ENCODE measurements at regions not wholly inside any gene's neighbourhood (a gene's known extent, or its start where the extent isn't known, plus 50 kb on each side); places are given as distances from the start of the nearest gene placed in this dataset.

GRCh38 chr6:53741034-53741823 lies 53.6 kb upstream of the LRRC1 start:
- dilution Hi-C loops (cut with MboI; ENCODE audit: extremely low pct_ligation_motif_present, low sequenced_read_pairs) = no loop called here
- TF ChIP-seq MYC (IDR thresholded peaks at IDR 0.05; ENCODE audit: low read depth, low read length) = no peak
- TF ChIP-seq POLR2AphosphoS5 (IDR thresholded peaks at IDR 0.05; ENCODE audit: insufficient read depth, low read depth, low read length) = no peak
- no peak for TF ChIP-seq EZH2 (IDR thresholded peaks at IDR 0.05; ENCODE audit: borderline replicate concordance, low read depth, low read length, severe bottlenecking)
- no peak for TF ChIP-seq JUN (IDR thresholded peaks at IDR 0.05; ENCODE audit: borderline replicate concordance, insufficient read depth, insufficient read length, low read depth)
- no peak for TF ChIP-seq POLR2A (IDR thresholded peaks at IDR 0.05; ENCODE audit: low read depth, low read length)
- no peak for TF ChIP-seq GATA2 (IDR thresholded peaks at IDR 0.05; ENCODE audit: insufficient read depth, insufficient read length, low read depth, low read length)
- no peak for TF ChIP-seq FOS (IDR thresholded peaks at IDR 0.05; ENCODE audit: borderline replicate concordance, insufficient read depth, low read length)
- TF ChIP-seq CTCF (IDR thresholded peaks at IDR 0.05; ENCODE audit: extremely low read depth in 1 of 2, insufficient read depth in 1 of 2, low read depth in 1 of 2, low read length in 2 of 2) = no peak
- no peak for TF ChIP-seq MAX (IDR thresholded peaks at IDR 0.05; ENCODE audit: insufficient read depth, insufficient read length)
- no peak overlapping the region for H3K4me3 ChIP-seq (replicated peaks in 1 of 3; ENCODE audit: insufficient read depth in 1 of 3, low read depth in 1 of 3, low read length in 3 of 3)
- no peaks in the 10 kb centered on the region for H3K79me2 ChIP-seq (ENCODE audit: control insufficient read depth, insufficient read depth, low read length)
- ChIA-PET POLR2A (no interaction called here), CTCF (interaction anchor here (1.3 to 2.0 kb wide), 2 partner anchors 8 to 13 kb away, joined by 3 to 10 read pairs; no protein-coding TSS in a partner anchor)
- intact Hi-C loops (cut with micrococcal nuclease) = no loop called here
- no peaks in the 10 kb centered on the region for H3K9me1 ChIP-seq (replicated peaks; ENCODE audit: control insufficient read depth, extremely low read depth, insufficient read depth, low read length)
- H3K4me1 ChIP-seq (ENCODE audit: control insufficient read depth, extremely low read depth, insufficient read depth, low read length) = peaks cover 16% of the 10 kb centered on the region
- FAIRE-seq (no peak), DNase-seq (ENCODE audit: low read depth, low spot score) (no peak)
- no peaks in the 10 kb centered on the region for H3K36me3 ChIP-seq (ENCODE audit: control insufficient read depth in 2 of 2, extremely low read depth in 1 of 2, insufficient read depth in 2 of 2, low read length in 2 of 2)
- no peaks in the 10 kb centered on the region for H3K27me3 ChIP-seq (ENCODE audit: control insufficient read depth in 2 of 2, insufficient read depth in 2 of 2, low read length in 2 of 2)
- no peak overlapping the region for H3K9ac ChIP-seq (replicated peaks; ENCODE audit: extremely low read depth, insufficient read depth, low read length)
- H4K20me1 ChIP-seq (replicated peaks; ENCODE audit: control insufficient read depth, extremely low read depth, insufficient read depth, low read length) = no peaks in the 10 kb centered on the region
- H2AFZ ChIP-seq (ENCODE audit: low read depth, low read length) = peak overlapping the region; percentile 40
- no peak overlapping the region for H3K27ac ChIP-seq (ENCODE audit: insufficient read depth, low read depth, low read length)
- no peaks in the 10 kb centered on the region for H3K9me3 ChIP-seq (replicated peaks; ENCODE audit: control insufficient read depth, insufficient read depth, low read length)
- BruUV-seq (replicated peaks) = no TSS peak
- no peak overlapping the region for H3K4me2 ChIP-seq (ENCODE audit: insufficient read depth, low read length)
